PC-9 (cell line): ENCODE measurements at regions not wholly inside any gene's neighbourhood (a gene's known extent, or its start where the extent isn't known, plus 50 kb on each side); places are given as distances from the start of the nearest gene placed in this dataset.

Experiments
- BruUV-seq: library from RNA; stranded (reverse); fragments of 400-500 nt; replicated peaks from 2 replicates; lab custom pipeline; 2021; lab: Mats Ljungman, UMichigan
- CTCF ChIA-PET: fragments of 300-600 bp; sonication (Branson Sonifier 250); formaldehyde crosslinking; loops from one replicate; lab custom pipeline; 2022; ENCODE audit warnings: antibody characterized with exemption; lab: Charles Lee
- POLR2A ChIA-PET: fragments of 300-600 bp; sonication (Branson Sonifier 250); formaldehyde crosslinking; loops from one replicate; lab custom pipeline; 2022; ENCODE audit warnings: antibody characterized with exemption; ENCODE audit not compliant: unreplicated experiment; lab: Charles Lee
- DNase-seq, 2 experiments: peaks; one replicate each; pipeline versions ENCODE4 v3.0.0 to v3.0.0-alpha.2; 2015 to 2022; ENCODE audit warnings: mixed read lengths in 1 of 2
- H2AFZ ChIP-seq: fragments of 200-600 bp; sonication (generic); 2 replicates; pipeline ENCODE4 v1.8.1; 2017; ENCODE audit warnings: antibody characterized with exemption
- H3F3A ChIP-seq: fragments of 200-600 bp; sonication (generic); 2 replicates; pipeline ENCODE4 v1.8.1; 2017; ENCODE audit warnings: antibody characterized with exemption, mild to moderate bottlenecking, low read depth; ENCODE audit not compliant: insufficient read depth
- H3K27ac ChIP-seq: fragments of 200-600 bp; sonication (generic); 2 replicates; pipeline ENCODE4 v1.6.1; 2016; ENCODE audit warnings: mixed run types
- H3K27me3 ChIP-seq: fragments of 200-600 bp; sonication (generic); 2 replicates; pipeline ENCODE4 v1.6.1; 2016; ENCODE audit warnings: low read depth, mixed run types; ENCODE audit not compliant: insufficient read depth
- H3K36me3 ChIP-seq: fragments of 200-600 bp; sonication (generic); 2 replicates; pipeline ENCODE4 v1.6.1; 2016; ENCODE audit warnings: low read depth, mixed run types
- H3K4me1 ChIP-seq: fragments of 200-600 bp; sonication (generic); replicated peaks from 2 replicates; pipeline ENCODE4 v1.6.1; 2016; ENCODE audit warnings: mixed run types; ENCODE audit not compliant: insufficient read depth
- H3K4me2 ChIP-seq: fragments of 200-600 bp; sonication (generic); 2 replicates; pipeline ENCODE4 v1.6.1; 2017; ENCODE audit warnings: mixed run types
- H3K4me3 ChIP-seq: fragments of 200-600 bp; sonication (generic); 2 replicates; pipeline ENCODE4 v1.6.1; 2016; ENCODE audit warnings: mixed run types
- H3K79me2 ChIP-seq: fragments of 200-600 bp; sonication (generic); 2 replicates; pipeline ENCODE4 v1.6.1; 2017; ENCODE audit warnings: low read depth, mixed run types
- H3K9me2 ChIP-seq: fragments of 200-600 bp; sonication (generic); 2 replicates; pipeline ENCODE4 v1.8.1; 2017; ENCODE audit warnings: mild to moderate bottlenecking; ENCODE audit not compliant: insufficient read depth
- H3K9me3 ChIP-seq: fragments of 200-600 bp; sonication (generic); 2 replicates; pipeline ENCODE4 v1.8.1; 2016; ENCODE audit warnings: low read depth; ENCODE audit not compliant: insufficient read depth
- H4K20me1 ChIP-seq: fragments of 200-600 bp; sonication (generic); 2 replicates; pipeline ENCODE4 v1.8.1; 2017; ENCODE audit not compliant: insufficient read depth
- EZH2 ChIP-seq: fragments of 200-600 bp; sonication (generic); IDR thresholded peaks from 2 replicates; pipeline ENCODE4 v1.8.0; 2017; ENCODE audit warnings: antibody characterized with exemption, low read depth
- intact Hi-C: fragments of 100-400 bp; cut with micrococcal nuclease; formaldehyde crosslinking; loops from one replicate; pipeline ENCODE4 v1.10.0; 2022; ENCODE audit not compliant: unreplicated experiment
- TF ChIP-seq, protein P1 (sequence below): fragments of 200-600 bp; sonication (generic); conservative IDR thresholded peaks from 2 replicates; pipeline ENCODE4 v1.6.1; 2017; ENCODE audit warnings: mixed run types, antibody characterized with exemption, mild to moderate bottlenecking, moderate library complexity

DNA sequence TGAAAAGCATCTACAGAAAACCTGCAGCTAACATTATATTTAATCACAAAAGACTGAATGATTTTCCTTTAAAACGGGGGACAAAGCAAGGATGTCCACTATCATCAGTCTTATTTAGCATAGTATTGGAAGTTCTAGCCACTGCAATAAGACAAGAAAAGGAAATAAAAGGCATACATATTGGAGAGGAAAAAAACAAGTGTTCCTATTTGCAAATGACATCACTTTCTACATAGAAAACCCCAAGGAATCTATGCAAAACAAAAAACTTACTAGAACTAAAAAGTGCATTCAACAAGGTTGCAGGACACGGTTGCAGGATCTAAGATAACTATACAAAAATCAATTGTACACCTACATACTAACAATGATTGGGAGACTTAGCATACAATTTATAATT, 101.6 kb upstream of the MEF2A start:
- Histone ChIP-seq H3K9me3 (peaks cover 6% of the 10 kb centered on the region; the same call in 1 of the 2 replicates), H3K4me3 (no peak overlapping the region), H3K9me2 (no peaks in the 10 kb centered on the region), H3K27me3 (no peaks in the 10 kb centered on the region), H3K79me2 (no peaks in the 10 kb centered on the region), H3K36me3 (no peaks in the 10 kb centered on the region), H3F3A (no peaks in the 10 kb centered on the region), H4K20me1 (no peaks in the 10 kb centered on the region), H3K4me1 (no peaks in the 10 kb centered on the region), H2AFZ (no peak overlapping the region), H3K27ac (no peak overlapping the region), H3K4me2 (no peak overlapping the region)
- intact Hi-C loops: no loop called here
- no peak for TF ChIP-seq EZH2
- TF ChIP-seq, protein P1, sequence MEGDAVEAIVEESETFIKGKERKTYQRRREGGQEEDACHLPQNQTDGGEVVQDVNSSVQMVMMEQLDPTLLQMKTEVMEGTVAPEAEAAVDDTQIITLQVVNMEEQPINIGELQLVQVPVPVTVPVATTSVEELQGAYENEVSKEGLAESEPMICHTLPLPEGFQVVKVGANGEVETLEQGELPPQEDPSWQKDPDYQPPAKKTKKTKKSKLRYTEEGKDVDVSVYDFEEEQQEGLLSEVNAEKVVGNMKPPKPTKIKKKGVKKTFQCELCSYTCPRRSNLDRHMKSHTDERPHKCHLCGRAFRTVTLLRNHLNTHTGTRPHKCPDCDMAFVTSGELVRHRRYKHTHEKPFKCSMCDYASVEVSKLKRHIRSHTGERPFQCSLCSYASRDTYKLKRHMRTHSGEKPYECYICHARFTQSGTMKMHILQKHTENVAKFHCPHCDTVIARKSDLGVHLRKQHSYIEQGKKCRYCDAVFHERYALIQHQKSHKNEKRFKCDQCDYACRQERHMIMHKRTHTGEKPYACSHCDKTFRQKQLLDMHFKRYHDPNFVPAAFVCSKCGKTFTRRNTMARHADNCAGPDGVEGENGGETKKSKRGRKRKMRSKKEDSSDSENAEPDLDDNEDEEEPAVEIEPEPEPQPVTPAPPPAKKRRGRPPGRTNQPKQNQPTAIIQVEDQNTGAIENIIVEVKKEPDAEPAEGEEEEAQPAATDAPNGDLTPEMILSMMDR: no peak
- no TSS peak for BruUV-seq
- ChIA-PET POLR2A (interaction anchor here (0.6 to 0.7 kb wide), 2 partner anchors 8 to 103 kb away, joined by 5 to 11 read pairs; no protein-coding TSS in a partner anchor), CTCF (no interaction called here)
- DNase-seq: no peak

DNA sequence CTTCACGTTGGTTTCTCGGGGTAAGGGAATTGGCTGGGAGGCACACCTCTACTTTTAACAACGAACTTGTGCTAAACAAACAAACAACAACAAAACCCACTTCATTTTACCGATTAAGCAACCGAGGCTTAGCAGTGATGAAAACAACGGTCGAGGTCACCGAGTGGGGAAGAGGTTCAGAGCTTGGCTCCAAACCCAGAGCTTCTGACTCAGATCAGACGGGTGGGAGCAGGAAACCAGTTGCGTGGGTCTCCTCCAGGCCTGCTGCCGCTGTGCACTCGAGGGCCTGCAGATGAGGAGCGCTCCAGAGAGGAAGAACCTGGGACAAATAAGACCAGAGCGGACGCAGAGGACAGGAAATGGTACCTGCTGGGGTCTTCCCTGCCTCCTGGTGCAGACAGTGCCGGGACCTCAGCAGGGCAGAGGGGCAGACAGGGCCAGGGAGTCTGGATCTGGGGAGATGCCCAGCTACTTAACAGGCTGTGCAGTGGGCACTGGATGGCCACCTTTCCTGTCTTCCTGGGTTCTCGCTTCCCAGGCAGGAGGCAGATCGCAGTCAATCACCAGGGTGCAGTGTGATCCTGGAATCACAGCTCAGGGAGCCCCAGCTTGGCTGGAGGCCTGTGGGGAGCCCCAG, 99.0 kb upstream of the MEF2A start:
- Histone ChIP-seq H3K79me2 (no peaks in the 10 kb centered on the region), H3K9me2 (no peaks in the 10 kb centered on the region), H4K20me1 (no peaks in the 10 kb centered on the region), H3K27ac (no peak overlapping the region), H3K4me2 (no peak overlapping the region), H3K4me1 (no peaks in the 10 kb centered on the region), H3K4me3 (no peak overlapping the region), H3K27me3 (no peaks in the 10 kb centered on the region), H3K36me3 (no peaks in the 10 kb centered on the region), H2AFZ (no peak overlapping the region), H3K9me3 (peaks cover 6% of the 10 kb centered on the region; the same call in 1 of the 2 replicates), H3F3A (no peaks in the 10 kb centered on the region)
- no peak for TF ChIP-seq EZH2
- TF ChIP-seq, protein P1: no peak
- intact Hi-C loops: no loop called here
- no TSS peak for BruUV-seq
- POLR2A ChIA-PET: no interaction called here
- no peak for DNase-seq
- CTCF ChIA-PET: no interaction called here

DNA sequence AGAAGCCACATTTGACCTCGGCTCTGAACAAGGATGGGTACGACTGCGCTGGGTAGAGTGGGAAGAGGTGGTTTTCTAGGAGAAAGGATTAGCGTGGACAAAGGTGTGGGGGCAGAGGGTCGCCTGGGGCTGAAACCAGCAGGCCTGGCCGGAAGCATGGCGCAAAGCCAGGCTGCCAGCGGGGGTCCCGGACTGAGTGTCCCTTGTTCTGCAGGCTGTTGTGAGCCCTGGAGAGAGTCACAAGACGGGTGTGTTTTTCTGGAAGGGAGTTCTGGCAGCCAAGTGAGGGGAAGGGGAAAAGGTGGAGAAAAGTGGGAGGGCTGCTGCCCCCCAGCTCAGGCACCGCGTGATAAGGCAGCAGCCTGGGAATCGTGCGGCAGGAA, 98.5 kb upstream of the MEF2A start:
- Histone ChIP-seq H3K4me3 (no peak overlapping the region), H3K27ac (no peak overlapping the region), H3K9me2 (no peaks in the 10 kb centered on the region), H4K20me1 (no peaks in the 10 kb centered on the region), H3K4me2 (no peak overlapping the region), H3K36me3 (no peaks in the 10 kb centered on the region), H2AFZ (no peak overlapping the region), H3K9me3 (peaks cover 6% of the 10 kb centered on the region; the same call in 1 of the 2 replicates), H3K27me3 (no peaks in the 10 kb centered on the region), H3K79me2 (no peaks in the 10 kb centered on the region), H3F3A (no peaks in the 10 kb centered on the region), H3K4me1 (no peaks in the 10 kb centered on the region)
- intact Hi-C loops: no loop called here
- CTCF ChIA-PET: no interaction called here
- BruUV-seq: no TSS peak
- no peak for DNase-seq
- no peak for TF ChIP-seq EZH2
- TF ChIP-seq, protein P1: no peak
- POLR2A ChIA-PET: no interaction called here
